Fibroblast of pulmonary artery (primary cell): ENCODE measurements at regions not wholly inside any gene's neighbourhood (a gene's known extent, or its start where the extent isn't known, plus 50 kb on each side); places are given as distances from the start of the nearest gene placed in this dataset.

Experiments
- DNase-seq: peaks from one replicate; pipeline ENCODE4 v3.0.0-alpha.2; 2010; ENCODE audit warnings: low read depth
- H3K4me3 ChIP-seq: replicated peaks from 2 replicates; pipeline ENCODE4 v1.5.1; 2011; ENCODE audit warnings: low read depth, mild to moderate bottlenecking, control low read depth, low read length, moderate library complexity
- CTCF ChIP-seq: IDR thresholded peaks from 2 replicates; pipeline ENCODE4 v1.5.1; 2011; ENCODE audit warnings: mild to moderate bottlenecking, control low read depth, low read length, inconsistent platforms; ENCODE audit errors: missing control alignments

GRCh38 chr21:17900281-17900989, 81.3 kb upstream of the C21orf91 start:
- DNase-seq = no peak
- TF ChIP-seq CTCF = no peak
- H3K4me3 ChIP-seq = no peak overlapping the region

DNA sequence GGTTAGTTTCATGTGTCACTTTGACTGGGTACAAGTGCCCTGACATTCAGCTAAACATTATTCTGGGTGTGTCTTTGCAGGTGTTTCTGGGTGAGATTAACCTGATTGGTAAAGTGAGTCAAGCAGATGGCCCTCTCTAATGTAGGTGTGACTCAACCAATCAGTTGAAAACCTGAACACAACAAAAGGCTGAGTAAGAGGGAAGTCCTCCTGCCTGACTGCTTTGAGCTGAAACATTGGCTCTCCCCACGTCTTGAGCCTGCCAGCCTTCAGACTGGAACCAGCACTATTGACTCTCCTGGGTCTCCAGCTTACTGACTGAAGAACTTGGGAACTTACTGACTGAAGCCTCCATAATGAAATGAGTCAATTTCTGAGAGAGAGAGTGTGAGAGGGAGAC, 70.0 kb upstream of the C21orf91 start:
- no peak for TF ChIP-seq CTCF
- no peak overlapping the region for H3K4me3 ChIP-seq
- DNase-seq = no peak

DNA sequence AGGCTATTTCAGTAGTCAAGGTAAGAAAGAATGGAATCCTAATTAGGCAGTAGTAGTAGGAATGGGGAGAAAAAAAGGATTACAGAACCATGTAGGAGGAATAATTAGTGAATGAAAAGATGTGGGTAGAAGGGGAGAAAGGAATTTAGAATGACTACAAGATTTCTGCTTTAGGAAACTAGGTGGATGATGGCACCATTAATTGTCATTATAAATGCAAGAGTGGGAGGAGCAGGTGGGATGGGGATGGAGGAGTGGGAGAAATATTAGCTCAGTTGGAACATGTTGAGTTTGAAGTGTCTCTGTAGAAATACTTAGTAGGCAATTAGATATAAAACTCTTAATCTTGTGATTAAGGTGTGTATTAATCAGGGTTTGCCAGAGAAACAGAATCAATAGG, 50.0 kb upstream of the C21orf91 start:
- TF ChIP-seq CTCF = no peak
- no peak overlapping the region for H3K4me3 ChIP-seq
- no peak for DNase-seq
